ENCODE measurements at regions not wholly inside any gene's neighbourhood (a gene's known extent, or its start where the extent isn't known, plus 50 kb on each side); places are given as distances from the start of the nearest gene placed in this dataset.

DNA sequence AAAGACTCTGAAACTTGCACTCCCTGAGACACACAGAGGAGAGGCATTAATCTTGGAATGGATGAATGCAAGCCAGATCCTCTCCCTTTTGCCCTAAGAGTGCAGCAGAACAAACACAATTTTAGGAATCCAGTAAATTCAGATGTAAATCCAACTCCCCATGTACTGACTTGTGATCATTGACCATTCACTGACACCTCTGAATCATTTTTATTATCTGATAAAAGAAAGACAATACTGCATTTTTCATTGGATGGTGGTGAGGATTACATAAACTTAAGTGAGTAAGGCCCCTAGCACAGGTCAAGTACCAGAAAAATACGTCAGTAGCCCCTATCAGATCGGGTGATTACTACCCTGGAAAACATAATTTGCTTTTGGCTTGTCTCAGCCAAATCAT is 782.9 kb upstream of the API5 start:
- TF ChIP-seq SPI1 (IDR thresholded peaks at IDR 0.05; ENCODE audit: borderline replicate concordance, low read depth) (no peak), GABPA (IDR thresholded peaks at IDR 0.05; ENCODE audit: low read depth) (no peak), POLR2AphosphoS5 (IDR thresholded peaks at IDR 0.05; ENCODE audit: low read depth) (no peak)
- TF ChIP-seq, protein P1, sequence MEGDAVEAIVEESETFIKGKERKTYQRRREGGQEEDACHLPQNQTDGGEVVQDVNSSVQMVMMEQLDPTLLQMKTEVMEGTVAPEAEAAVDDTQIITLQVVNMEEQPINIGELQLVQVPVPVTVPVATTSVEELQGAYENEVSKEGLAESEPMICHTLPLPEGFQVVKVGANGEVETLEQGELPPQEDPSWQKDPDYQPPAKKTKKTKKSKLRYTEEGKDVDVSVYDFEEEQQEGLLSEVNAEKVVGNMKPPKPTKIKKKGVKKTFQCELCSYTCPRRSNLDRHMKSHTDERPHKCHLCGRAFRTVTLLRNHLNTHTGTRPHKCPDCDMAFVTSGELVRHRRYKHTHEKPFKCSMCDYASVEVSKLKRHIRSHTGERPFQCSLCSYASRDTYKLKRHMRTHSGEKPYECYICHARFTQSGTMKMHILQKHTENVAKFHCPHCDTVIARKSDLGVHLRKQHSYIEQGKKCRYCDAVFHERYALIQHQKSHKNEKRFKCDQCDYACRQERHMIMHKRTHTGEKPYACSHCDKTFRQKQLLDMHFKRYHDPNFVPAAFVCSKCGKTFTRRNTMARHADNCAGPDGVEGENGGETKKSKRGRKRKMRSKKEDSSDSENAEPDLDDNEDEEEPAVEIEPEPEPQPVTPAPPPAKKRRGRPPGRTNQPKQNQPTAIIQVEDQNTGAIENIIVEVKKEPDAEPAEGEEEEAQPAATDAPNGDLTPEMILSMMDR (IDR thresholded peaks at IDR 0.05; ENCODE audit: insufficient read depth, low read length) = no peak
- TF ChIP-seq, protein P2, sequence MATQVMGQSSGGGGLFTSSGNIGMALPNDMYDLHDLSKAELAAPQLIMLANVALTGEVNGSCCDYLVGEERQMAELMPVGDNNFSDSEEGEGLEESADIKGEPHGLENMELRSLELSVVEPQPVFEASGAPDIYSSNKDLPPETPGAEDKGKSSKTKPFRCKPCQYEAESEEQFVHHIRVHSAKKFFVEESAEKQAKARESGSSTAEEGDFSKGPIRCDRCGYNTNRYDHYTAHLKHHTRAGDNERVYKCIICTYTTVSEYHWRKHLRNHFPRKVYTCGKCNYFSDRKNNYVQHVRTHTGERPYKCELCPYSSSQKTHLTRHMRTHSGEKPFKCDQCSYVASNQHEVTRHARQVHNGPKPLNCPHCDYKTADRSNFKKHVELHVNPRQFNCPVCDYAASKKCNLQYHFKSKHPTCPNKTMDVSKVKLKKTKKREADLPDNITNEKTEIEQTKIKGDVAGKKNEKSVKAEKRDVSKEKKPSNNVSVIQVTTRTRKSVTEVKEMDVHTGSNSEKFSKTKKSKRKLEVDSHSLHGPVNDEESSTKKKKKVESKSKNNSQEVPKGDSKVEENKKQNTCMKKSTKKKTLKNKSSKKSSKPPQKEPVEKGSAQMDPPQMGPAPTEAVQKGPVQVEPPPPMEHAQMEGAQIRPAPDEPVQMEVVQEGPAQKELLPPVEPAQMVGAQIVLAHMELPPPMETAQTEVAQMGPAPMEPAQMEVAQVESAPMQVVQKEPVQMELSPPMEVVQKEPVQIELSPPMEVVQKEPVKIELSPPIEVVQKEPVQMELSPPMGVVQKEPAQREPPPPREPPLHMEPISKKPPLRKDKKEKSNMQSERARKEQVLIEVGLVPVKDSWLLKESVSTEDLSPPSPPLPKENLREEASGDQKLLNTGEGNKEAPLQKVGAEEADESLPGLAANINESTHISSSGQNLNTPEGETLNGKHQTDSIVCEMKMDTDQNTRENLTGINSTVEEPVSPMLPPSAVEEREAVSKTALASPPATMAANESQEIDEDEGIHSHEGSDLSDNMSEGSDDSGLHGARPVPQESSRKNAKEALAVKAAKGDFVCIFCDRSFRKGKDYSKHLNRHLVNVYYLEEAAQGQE (IDR thresholded peaks at IDR 0.05; ENCODE audit: insufficient replicate concordance, low read depth) = no peak
- no peaks in the 10 kb centered on the region for H3K27me3 ChIP-seq (ENCODE audit: insufficient read depth, poor library complexity, severe bottlenecking)
- no peak for DNase-seq (ENCODE audit: low read depth in 1 of 2, low spot score in 1 of 2)
- no peak overlapping the region for H3K27ac ChIP-seq (replicated peaks)
- H3K4me3 ChIP-seq (replicated peaks; ENCODE audit: insufficient read depth, low read length) = no peak overlapping the region

DNA sequence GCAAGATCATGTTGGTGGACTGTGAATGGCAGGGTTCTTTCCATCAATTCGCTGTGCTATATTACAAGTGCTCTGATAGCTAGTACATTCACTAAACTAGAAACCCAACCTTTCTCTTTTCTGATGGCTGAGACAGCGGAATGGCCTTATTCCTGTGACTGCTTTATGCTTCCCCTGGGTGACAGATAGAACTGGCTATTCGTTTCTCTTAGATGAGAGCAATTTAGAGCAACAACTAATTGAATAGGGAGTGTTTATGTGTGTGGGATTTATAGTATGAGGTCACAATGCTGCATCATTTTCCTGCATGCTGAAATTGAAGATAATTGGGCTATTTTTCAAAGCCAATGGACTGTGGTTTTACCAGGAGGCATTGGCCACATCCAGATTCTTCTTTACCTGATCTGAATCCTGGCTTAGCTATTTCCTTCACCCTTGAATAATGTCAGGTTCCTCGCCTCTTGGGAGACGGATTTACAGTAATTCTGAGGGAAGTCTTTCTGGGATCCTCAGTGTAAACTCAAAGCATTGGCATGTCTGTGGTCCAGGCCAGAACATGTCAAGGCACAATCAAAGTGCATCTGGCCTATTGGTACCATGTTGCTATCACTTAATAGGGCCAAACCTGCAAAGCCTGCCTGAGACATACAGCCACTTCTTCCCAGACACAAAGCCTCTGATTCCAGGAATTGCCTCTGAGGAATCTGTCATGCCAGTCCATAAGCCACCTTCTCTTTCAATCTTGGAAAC is 775.0 kb upstream of the API5 start:
- Histone ChIP-seq H3K27me3 (ENCODE audit: insufficient read depth, poor library complexity, severe bottlenecking) (no peaks in the 10 kb centered on the region), H3K27ac (replicated peaks) (no peak overlapping the region), H3K4me3 (replicated peaks; ENCODE audit: insufficient read depth, low read length) (no peak overlapping the region)
- TF ChIP-seq, protein P2 (IDR thresholded peaks at IDR 0.05; ENCODE audit: insufficient replicate concordance, low read depth) = no peak
- TF ChIP-seq POLR2AphosphoS5 (IDR thresholded peaks at IDR 0.05; ENCODE audit: low read depth) (no peak), GABPA (IDR thresholded peaks at IDR 0.05; ENCODE audit: low read depth) (no peak), SPI1 (IDR thresholded peaks at IDR 0.05; ENCODE audit: borderline replicate concordance, low read depth) (no peak)
- TF ChIP-seq, protein P1 (IDR thresholded peaks at IDR 0.05; ENCODE audit: insufficient read depth, low read length) = no peak
- DNase-seq (ENCODE audit: low read depth in 1 of 2, low spot score in 1 of 2) = no peak

DNA sequence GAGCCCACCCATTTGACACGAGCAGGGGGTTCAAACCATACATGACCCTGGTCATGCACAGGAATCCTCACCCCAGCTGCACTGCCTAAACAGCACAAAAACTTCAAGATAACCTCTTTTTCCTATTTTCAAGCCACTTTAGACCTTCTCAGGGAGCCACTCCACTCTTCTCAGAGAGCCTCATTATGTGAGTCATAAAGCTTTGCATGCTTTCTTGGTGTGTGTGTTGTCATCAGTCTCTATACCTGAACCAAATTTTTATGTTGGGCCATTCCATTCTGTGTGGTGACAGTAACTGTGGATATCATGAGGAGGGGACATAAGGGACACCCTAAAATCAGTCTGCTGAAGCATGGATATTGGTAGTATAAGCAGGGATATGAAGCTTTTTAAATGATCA is 769.5 kb upstream of the API5 start:
- DNase-seq (ENCODE audit: low read depth in 1 of 2, low spot score in 1 of 2) = no peak
- Histone ChIP-seq H3K27me3 (ENCODE audit: insufficient read depth, poor library complexity, severe bottlenecking) (no peaks in the 10 kb centered on the region), H3K27ac (replicated peaks) (no peak overlapping the region), H3K4me3 (replicated peaks; ENCODE audit: insufficient read depth, low read length) (no peak overlapping the region)
- TF ChIP-seq, protein P2 (IDR thresholded peaks at IDR 0.05; ENCODE audit: insufficient replicate concordance, low read depth) = no peak
- TF ChIP-seq SPI1 (IDR thresholded peaks at IDR 0.05; ENCODE audit: borderline replicate concordance, low read depth) (no peak), GABPA (IDR thresholded peaks at IDR 0.05; ENCODE audit: low read depth) (no peak), POLR2AphosphoS5 (IDR thresholded peaks at IDR 0.05; ENCODE audit: low read depth) (no peak)
- TF ChIP-seq, protein P1 (IDR thresholded peaks at IDR 0.05; ENCODE audit: insufficient read depth, low read length) = no peak
